OCI-LY7 (cell line): ENCODE measurements at regions not wholly inside any gene's neighbourhood (a gene's known extent, or its start where the extent isn't known, plus 50 kb on each side); places are given as distances from the start of the nearest gene placed in this dataset.

Experiments used
- CTCF ChIP-seq: fragments of 200-600 bp; sonication (generic); conservative IDR thresholded peaks from 2 replicates; pipeline ENCODE4 v1.5.1; 2014; ENCODE audit warnings: mild to moderate bottlenecking, antibody characterized with exemption, low read length, moderate library complexity, mixed read lengths
- EZH2phosphoT487 ChIP-seq: fragments of 200-600 bp; sonication (generic); IDR thresholded peaks from 2 replicates; pipeline ENCODE4 v1.6.1; 2018; ENCODE audit warnings: low read depth, borderline replicate concordance, mild to moderate bottlenecking, mixed run types, antibody characterized with exemption, low read length, moderate library complexity, mixed read lengths

GRCh38 chr2:17164550-17164949, 353.7 kb downstream of the RAD51AP2 start:
- TF ChIP-seq CTCF, result no peak
- no peak for TF ChIP-seq EZH2phosphoT487
